ENCODE measurements at regions not wholly inside any gene's neighbourhood (a gene's known extent, or its start where the extent isn't known, plus 50 kb on each side); places are given as distances from the start of the nearest gene placed in this dataset.
"Not testable (repeated sequence)": the region's sequence is repeated elsewhere in the genome, so short reads cannot be mapped to it uniquely, and the experiment has no call there.

- not testable (repeated sequence) for DNase-seq
Measured at GRCh38 chr4:71905594-71905993, 121.7 kb upstream of the GC start.

GRCh38 chr4:71906096-71906495, 122.2 kb upstream of the GC start:
- Histone ChIP-seq H3K4me2 (ENCODE audit: low read length) (no peak overlapping the region), H3K36me3 (ENCODE audit: low read depth, low read length) (no peaks in the 10 kb centered on the region; the same call in 1 of the 2 replicates), H3K9me3 (ENCODE audit: low read length) (peaks cover 10% of the 10 kb centered on the region), H3F3A (ENCODE audit: low read length, unreplicated experiment) (no peaks in the 10 kb centered on the region), H2AFZ (ENCODE audit: low read length) (no peak overlapping the region), H3K79me2 (ENCODE audit: low read length) (no peaks in the 10 kb centered on the region), H3K4me3 (ENCODE audit: low read length) (no peak overlapping the region), H3K9me2 (replicated peaks; ENCODE audit: low read length) (no peaks in the 10 kb centered on the region), H3K27ac (ENCODE audit: low read length) (no peak overlapping the region), H3K9ac (ENCODE audit: low read length) (no peak overlapping the region), H4K20me1 (ENCODE audit: low read length) (no peaks in the 10 kb centered on the region), H3K4me1 (ENCODE audit: insufficient read depth, low read length) (no peaks in the 10 kb centered on the region), H3K27me3 (ENCODE audit: low read length) (no peaks in the 10 kb centered on the region)
- BruUV-seq (replicated peaks): no TSS peak
- CTCF ChIA-PET: no interaction called here
- DNase-seq (no peak), ATAC-seq (no peak)
- intact Hi-C loops (cut with micrococcal nuclease): no loop called here
- no peak for TF ChIP-seq CTCF (conservative IDR thresholded peaks at IDR 0.05; ENCODE audit: low read depth, low read length)
- TF ChIP-seq EZH2phosphoT487 (IDR thresholded peaks at IDR 0.05; ENCODE audit: borderline replicate concordance, low read length): no peak
- TF ChIP-seq EZH2 (IDR thresholded peaks at IDR 0.05; ENCODE audit: low read length, unreplicated experiment): no peak
- POLR2A ChIA-PET (ENCODE audit: unreplicated experiment): no interaction called here

More at GRCh38 chr4:71905594-71905993, 121.7 kb upstream of the GC start:
- CTCF ChIA-PET; H3K9me2 ChIP-seq (replicated peaks; ENCODE audit: low read length); H3K36me3 ChIP-seq (ENCODE audit: low read depth, low read length); H3K4me1 ChIP-seq (ENCODE audit: insufficient read depth, low read length); H3F3A ChIP-seq (ENCODE audit: low read length, unreplicated experiment); intact Hi-C loops (cut with micrococcal nuclease); H2AFZ ChIP-seq (ENCODE audit: low read length); H3K4me2 ChIP-seq (ENCODE audit: low read length); H3K4me3 ChIP-seq (ENCODE audit: low read length); POLR2A ChIA-PET (ENCODE audit: unreplicated experiment); H3K27me3 ChIP-seq (ENCODE audit: low read length); ATAC-seq; H3K79me2 ChIP-seq (ENCODE audit: low read length); BruUV-seq (replicated peaks); H3K27ac ChIP-seq (ENCODE audit: low read length); H3K9ac ChIP-seq (ENCODE audit: low read length); H4K20me1 ChIP-seq (ENCODE audit: low read length): not testable (repeated sequence)
- peaks cover 10% of the 10 kb centered on the region for H3K9me3 ChIP-seq (ENCODE audit: low read length)

GRCh38 chr4:71907071-71907470, 123.2 kb upstream of the GC start:
- Histone ChIP-seq H3K79me2 (ENCODE audit: low read length) (no peaks in the 10 kb centered on the region), H3F3A (ENCODE audit: low read length, unreplicated experiment) (no peaks in the 10 kb centered on the region), H3K4me3 (ENCODE audit: low read length) (no peak overlapping the region), H3K36me3 (ENCODE audit: low read depth, low read length) (no peaks in the 10 kb centered on the region; the same call in 1 of the 2 replicates), H4K20me1 (ENCODE audit: low read length) (no peaks in the 10 kb centered on the region), H3K27ac (ENCODE audit: low read length) (no peak overlapping the region), H3K4me1 (ENCODE audit: insufficient read depth, low read length) (no peaks in the 10 kb centered on the region), H3K9me2 (replicated peaks; ENCODE audit: low read length) (no peaks in the 10 kb centered on the region), H2AFZ (ENCODE audit: low read length) (no peak overlapping the region), H3K9me3 (ENCODE audit: low read length) (peaks cover 10% of the 10 kb centered on the region), H3K27me3 (ENCODE audit: low read length) (no peaks in the 10 kb centered on the region), H3K4me2 (ENCODE audit: low read length) (no peak overlapping the region), H3K9ac (ENCODE audit: low read length) (no peak overlapping the region)
- no TSS peak for BruUV-seq (replicated peaks)
- ATAC-seq: no peak
- DNase-seq: no peak
- ChIA-PET CTCF (no interaction called here), POLR2A (ENCODE audit: unreplicated experiment) (no interaction called here)
- TF ChIP-seq EZH2phosphoT487 (IDR thresholded peaks at IDR 0.05; ENCODE audit: borderline replicate concordance, low read length): no peak
- no peak for TF ChIP-seq CTCF (conservative IDR thresholded peaks at IDR 0.05; ENCODE audit: low read depth, low read length)
- TF ChIP-seq EZH2 (IDR thresholded peaks at IDR 0.05; ENCODE audit: low read length, unreplicated experiment): no peak
- intact Hi-C loops (cut with micrococcal nuclease): no loop called here
